ENCODE measurements at regions not wholly inside any gene's neighbourhood (a gene's known extent, or its start where the extent isn't known, plus 50 kb on each side); places are given as distances from the start of the nearest gene placed in this dataset.

DNA sequence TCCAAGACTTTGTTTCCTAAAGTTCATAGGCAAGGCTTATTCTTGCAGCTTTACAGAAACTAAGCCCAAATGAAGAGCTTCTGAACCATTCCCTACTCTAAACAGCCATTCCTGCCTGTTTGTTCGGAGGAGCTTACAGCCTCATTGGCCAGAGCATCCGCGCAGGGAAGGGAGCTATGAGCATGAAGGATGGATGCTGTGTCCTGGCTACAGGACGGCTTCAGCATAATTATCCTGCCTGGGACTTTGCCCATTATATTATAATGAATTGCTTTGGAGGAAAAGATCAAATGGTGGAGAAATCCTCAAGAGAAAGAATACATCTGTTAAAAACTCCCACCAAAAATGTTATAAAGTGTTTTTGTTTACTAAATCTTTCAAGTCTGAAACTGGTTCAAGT lies 378.2 kb upstream of the BTBD3 start:
- no peak for DNase-seq (ENCODE audit: extremely low read depth, low read depth, low spot score)

DNA sequence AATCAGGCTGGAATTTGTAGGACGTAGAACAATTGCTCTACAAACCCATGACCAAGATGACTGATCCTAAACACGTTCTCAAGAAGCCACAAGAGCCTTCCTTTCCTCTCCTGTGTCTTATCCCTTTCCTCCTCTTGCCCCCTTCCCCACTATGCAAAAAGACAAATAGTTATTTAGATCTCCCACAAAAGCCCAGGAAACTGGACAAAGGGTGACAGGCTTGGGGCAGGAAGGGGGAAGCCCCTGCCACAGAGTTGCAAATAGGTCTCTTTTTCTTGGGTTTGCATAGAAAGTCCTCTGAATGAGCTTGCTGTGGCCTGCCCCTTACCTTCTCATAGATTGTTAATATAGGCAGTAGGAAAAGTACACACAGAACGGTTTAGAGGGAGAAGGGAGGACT lies 377.1 kb upstream of the BTBD3 start:
- no peak for DNase-seq (ENCODE audit: extremely low read depth, low read depth, low spot score)

DNA sequence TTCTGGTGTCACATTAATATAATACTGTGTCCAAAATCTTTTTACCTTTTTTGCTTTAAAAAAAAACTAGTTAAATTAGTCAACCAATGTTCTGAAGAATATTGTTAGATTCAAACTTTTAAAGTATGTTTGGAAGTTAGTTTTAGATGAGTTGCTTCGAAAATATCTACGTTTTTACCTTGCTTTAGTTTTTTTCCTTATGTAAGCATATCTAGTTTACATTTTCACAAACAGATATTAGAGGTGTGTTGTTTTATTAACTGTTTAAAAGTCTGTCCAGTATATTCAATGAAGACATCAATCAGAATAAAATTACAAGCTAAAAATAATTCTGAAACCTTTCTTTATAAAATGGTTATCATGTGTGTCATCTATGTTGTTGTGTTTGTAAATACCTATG lies 375.0 kb upstream of the BTBD3 start:
- no peak for DNase-seq (ENCODE audit: extremely low read depth, low read depth, low spot score)

DNA sequence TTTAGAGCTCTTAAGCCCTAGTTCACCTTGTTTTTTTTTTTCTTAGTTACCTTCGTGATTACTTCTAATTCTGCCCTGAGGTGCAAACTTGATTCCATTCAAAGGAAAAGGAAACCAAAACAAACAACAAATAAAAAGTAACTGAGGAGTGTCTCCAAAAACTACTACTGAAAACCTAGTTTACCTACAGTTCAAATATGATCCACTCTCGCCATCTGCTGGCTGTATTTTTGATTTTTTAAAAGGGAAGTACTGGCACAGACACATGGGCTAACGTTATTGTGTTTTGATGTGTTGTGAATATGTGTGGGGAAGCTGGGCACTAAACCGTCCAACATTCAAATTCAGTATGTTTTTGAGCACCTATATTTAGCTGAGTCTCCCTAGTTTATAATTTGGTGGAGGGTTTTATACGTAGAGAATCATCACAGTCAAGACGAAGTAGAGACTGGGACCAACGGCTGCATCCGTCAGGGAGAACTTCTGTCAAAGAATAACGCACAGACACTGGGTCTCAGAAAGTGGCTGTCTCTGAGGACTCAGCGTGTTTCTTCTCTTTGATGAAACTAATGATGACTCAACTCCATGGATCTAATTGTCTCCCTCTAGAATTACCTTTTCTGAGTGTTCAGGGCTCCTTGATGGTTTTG lies 373.5 kb upstream of the BTBD3 start:
- peak; percentile 52 for DNase-seq (ENCODE audit: extremely low read depth, low read depth, low spot score)

DNA sequence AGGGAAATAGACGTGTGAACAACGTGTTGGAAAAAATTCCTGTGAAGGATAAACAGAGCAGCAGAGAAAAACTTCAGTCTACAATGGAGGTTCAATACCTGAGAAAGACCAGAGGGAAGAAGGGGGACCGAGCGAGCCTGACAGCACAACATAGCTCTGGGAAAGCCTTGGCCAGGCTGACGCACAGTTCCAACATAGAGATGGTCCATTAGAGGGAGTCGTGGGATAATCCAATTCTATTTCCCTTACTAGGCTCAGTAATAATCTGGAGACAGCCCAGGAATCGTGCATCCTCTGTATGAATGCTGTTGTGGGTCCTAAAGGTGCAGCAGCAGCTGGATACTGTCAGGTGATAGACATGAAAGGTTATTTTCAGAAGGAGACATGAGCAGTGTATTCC lies 370.8 kb upstream of the BTBD3 start:
- no peak for DNase-seq (ENCODE audit: extremely low read depth, low read depth, low spot score)

DNA sequence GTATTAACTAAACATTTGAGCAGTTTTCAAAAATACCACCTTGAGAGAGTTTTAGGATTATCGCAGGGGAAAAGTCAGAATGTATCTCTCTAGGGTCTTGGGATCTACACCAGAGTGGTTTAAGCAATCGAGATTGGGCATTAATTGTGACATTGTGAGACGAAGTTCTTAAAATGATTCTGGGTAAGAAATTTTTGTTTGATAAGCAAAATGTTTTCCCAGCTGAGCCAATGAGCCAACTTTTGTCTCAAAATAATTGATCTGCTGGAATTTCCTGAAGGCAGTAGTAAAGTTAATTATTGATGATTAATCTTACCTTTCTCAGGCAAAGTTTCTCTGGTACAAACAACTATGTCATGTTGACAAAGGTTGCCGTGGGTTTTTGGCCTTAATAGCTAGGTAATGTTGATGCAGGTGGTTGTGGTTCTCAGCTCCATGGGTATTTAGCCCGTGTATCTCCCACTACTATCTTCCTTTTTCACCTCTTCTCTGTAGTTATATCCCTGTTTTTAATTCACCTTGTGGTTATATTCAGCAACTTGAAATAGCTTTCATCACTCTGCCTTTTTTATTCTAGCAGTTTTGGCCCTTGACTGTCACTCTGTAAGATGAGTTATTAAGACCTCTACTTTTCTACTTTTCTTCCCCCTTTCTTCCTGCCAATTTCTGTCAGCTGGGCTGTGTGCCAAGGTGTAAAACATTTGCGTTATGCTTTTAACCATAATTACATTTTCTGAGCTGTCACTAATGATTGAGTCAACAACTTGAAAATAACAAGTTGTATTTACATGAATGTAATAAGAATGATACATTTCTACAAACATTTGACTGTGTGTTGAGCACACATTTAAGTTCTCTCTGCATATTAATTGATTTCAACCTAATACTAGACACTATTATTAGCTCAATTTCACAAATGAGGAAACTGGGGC lies 368.3 kb upstream of the BTBD3 start:
- no peak for DNase-seq (ENCODE audit: extremely low read depth, low read depth, low spot score)

DNA sequence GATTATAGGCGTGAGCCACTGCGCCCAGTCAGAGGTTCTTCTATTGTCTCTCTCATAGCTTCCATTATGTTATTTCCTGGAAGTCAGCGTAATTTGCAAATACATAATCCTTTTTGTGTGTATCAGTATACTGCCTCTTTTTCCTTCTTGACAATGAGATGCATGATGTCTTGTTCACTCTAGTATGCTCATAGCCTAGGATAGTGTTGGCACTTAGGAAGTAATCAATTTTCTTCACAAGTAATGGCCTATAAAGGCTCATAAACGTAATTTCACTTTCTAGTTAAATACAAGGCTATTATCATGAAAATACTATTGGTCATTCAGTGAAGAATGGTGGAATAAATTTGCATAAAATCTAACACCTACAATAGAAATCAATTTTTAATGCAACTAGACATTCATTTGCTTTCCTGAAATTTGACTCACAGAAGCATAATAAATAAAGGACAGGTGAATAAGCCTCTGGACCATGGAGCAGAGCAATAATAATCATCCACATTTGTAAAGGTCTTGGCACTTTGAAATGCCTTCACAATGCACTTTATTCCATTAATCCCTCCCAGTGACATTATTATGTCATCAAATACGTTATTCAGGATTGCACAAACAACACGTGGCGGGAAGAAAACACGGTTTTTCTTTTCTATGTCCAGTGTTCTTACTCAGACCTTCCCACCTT lies 366.9 kb upstream of the BTBD3 start:
- no peak for DNase-seq (ENCODE audit: extremely low read depth, low read depth, low spot score)

DNA sequence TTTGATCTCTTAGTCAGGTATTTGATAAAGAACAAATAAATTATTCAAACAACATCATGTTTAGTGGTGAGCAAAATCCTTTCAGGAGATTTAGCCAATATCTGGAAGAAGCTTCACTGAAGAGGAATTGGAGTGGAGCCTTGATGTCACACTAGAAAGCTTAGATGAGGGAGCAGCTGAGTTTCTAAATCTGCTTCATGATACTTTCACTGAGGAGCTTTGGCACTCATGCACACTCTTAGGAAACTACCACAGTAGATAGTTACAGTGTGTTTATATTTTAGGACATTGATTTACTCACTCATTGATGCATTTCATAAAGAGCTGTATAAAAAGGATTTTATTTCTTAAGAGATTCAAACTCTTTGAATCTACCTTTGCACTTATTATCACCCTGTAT lies 366.2 kb upstream of the BTBD3 start:
- no peak for DNase-seq (ENCODE audit: extremely low read depth, low read depth, low spot score)

DNA sequence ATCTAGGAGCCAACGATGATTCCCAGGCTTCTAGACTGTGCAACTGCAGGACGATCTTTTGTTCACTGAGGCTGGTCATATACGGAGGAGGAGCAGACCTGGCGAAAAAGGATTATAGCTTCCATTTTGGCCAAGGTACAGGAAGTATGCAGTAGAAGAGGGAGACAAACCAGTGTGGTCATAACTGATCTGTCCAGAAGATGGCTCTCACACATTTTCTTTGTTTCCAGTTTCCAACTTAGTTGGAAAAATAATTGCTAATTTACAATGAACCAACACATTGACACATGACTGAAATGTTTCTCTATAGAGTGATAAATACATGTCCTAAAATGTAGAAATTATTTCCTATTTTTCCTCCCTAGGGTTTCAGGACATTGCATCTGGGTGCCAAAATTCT lies 364.1 kb upstream of the BTBD3 start:
- DNase-seq (ENCODE audit: extremely low read depth, low read depth, low spot score), result no peak

DNA sequence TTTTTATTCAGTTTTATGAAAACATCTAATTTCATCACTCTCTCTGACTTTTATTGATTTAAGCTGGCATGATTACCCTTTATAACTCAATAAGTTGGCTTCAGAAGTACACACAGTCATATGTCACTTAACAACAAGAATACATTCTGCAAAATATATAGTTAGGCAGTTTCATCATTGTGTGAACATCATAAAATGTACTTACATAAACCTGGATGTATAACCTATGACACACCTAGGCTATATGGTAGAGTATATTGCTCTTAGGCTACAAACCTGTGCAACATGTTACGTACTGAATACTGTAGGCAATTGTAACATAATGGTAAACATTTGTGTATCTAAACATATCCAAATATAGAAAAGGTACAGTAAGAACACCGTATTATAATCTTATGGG lies 362.2 kb upstream of the BTBD3 start:
- no peak for DNase-seq (ENCODE audit: extremely low read depth, low read depth, low spot score)

DNA sequence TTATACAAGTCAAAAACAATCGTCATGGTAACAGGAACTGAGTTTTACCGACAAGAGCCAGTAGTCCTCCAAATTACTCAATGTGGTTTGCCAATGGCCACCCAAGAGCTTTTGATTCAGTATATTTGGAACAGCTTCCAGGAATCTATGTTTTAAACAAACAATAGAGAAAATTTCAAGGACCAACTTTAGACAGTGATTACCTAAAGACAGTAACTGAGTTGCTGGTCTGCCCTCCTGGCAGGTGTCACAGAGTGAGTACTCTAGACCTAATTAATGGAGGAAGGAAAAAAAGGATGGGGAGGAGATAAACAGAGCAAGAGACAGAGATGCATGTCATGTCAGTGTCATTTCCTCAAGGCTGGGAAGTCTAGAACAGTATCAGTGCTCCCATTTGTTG lies 361.3 kb upstream of the BTBD3 start:
- no peak for DNase-seq (ENCODE audit: extremely low read depth, low read depth, low spot score)

DNA sequence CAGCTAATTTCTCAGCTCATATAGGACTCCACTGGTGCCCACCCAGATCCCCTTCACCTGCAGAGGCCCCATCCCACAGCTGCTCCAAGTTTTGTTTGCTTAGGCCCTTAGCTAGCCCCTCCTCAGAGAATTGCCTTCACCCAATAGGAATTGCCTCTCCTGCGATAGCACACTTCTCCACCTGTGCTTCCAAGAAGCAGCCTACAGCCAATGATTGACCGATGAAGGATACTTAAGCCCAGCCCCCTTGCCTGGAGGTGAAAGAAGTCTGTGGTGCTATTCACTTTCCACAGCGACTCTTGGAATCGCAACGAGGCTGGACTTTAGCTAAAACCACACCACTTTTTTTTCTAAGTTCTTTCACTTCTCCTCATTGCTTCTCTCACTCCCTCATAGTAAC lies 353.2 kb upstream of the BTBD3 start:
- DNase-seq (ENCODE audit: extremely low read depth, low read depth, low spot score), result no peak

DNA sequence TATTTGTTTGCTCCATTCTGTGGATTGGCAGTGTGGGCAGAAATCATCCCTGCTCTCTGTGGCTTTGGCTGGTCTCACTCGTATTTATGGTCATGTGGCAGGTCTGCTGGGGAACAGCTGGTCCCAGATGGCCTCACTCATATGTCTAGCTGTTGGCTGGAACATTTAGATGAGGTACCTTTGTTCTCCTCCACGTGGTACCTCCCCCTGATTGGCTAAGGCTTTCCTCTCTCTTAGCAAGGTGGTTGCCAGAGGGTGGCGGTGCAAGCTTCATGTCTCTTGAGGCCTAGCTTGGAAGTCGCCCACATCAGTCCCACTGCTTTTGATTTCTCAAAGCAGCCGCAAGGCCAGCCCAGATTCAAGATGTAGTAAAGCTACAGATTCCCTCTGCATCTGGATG lies 348.5 kb upstream of the BTBD3 start:
- no peak for DNase-seq (ENCODE audit: extremely low read depth, low read depth, low spot score)

DNA sequence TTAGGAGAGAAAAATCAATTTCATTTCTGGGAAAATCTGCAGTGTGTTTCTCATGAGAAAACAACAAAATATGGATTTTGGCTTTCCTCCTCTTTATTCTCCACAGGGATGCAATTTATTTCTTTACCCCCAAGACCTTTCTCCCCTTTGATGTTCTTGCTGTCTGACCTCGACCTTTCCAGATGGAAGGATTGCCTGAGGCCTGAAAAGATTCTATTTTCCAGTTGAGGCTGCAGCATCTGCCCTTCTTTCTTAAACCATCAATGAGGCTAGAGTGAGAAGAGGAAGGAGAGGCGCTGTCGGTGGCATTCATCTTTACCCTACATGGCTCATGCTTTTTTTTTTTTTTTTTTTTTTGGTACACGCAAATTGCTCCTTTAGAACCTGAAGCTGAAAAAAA lies 344.2 kb upstream of the BTBD3 start:
- no peak for DNase-seq (ENCODE audit: extremely low read depth, low read depth, low spot score)

DNA sequence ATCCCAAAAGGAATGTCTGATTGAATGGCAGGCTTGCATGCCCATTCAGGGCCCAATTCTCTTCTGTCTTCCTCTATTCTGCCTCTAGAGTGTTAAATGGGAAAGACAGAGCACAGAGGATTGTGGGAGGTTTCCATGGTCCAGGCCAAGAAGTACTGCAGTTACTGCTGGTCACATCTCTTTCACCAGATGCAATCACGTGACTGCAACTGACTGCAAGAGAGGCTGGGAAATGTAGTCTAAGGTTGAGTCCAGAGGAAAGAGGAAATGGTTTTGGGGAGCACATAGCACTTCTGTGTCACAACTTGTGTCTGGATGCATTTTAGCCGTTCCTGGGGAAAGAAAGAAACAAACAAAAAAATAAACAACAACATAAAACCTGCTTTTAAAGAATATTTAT lies 336.4 kb upstream of the BTBD3 start:
- DNase-seq (ENCODE audit: extremely low read depth, low read depth, low spot score), result no peak

DNA sequence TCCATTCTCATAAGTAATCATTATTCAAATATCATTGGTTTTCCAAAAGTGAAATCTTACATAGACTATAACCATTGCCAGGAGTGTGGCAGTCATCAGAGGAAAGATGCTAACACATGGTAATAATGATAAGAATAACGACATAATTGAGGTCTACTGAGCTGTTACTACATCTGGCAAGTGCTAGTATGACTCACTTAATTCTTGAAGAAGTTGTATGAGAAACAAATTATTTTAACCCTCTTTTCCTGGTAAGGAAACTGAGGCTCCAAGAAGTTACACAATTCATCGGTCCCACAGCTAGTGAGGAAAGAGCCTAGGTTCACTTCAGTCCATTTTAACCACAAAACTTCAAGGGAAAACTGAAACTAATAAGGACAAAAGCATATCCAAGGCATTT lies 335.6 kb upstream of the BTBD3 start:
- no peak for DNase-seq (ENCODE audit: extremely low read depth, low read depth, low spot score)

DNA sequence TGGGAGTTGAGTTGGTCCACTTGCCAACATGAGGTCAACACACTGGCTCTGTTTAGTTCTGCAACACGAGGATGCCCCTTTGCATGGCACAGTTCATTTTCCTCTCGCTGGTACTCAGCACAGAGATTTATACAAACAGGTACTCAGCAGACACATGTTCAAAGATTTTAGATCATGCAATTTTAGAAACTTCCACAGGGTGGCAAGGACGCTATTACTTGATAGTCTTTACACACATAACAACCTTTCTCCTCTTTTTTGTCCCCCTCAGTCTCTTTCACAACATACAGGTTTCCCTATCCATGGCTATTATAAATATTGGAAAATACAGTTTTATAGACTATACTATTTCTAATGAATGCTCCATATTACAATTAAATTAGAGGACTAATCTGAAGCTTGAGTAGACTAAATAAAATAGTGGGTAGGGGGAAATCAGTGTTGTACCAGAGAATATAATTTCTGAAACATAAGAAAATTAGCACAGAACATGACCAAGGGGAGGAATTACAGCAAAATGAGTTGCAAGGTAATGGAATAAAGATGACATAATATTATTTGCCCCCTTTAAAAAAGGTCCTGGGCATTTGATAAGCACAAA lies 331.8 kb upstream of the BTBD3 start:
- no peak for DNase-seq (ENCODE audit: extremely low read depth, low read depth, low spot score)

DNA sequence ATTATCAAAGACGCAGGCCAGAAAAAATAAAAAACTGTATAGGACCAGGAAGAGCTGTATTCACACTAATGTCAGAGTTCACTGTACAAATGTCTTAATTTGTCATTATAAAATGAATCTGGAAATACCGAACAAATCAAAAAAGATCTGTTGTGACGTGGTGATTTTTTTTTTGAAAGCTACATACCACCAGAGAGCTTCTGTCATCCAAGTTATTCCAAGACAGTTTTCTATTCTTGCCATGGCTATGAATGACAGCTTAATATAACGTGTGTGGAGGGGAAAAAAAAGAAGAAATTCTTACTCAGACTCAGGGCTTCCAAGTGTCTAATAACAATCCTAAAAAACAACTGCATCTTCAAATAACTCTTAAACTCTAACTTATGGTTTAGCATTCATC lies 328.8 kb upstream of the BTBD3 start:
- no peak for DNase-seq (ENCODE audit: extremely low read depth, low read depth, low spot score)

DNA sequence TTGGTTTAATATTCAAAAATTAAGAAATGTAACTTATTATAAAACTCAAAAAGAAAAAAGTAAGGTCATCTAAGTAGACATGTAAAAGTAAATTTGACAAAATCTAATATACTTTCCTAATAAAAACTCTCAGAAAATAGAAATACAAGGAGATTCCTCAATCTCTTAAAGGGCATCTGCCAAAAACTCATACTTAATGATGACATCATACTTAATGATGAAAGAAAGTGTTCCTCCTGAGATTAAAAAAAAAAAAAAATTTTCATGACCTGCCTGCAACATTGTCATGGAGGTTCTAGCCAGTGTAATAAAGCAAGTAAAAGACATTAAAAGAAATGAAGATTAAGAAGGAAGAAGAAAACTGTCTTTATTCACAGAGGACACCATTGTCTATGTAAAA lies 325.7 kb upstream of the BTBD3 start:
- DNase-seq (ENCODE audit: extremely low read depth, low read depth, low spot score), result no peak

DNA sequence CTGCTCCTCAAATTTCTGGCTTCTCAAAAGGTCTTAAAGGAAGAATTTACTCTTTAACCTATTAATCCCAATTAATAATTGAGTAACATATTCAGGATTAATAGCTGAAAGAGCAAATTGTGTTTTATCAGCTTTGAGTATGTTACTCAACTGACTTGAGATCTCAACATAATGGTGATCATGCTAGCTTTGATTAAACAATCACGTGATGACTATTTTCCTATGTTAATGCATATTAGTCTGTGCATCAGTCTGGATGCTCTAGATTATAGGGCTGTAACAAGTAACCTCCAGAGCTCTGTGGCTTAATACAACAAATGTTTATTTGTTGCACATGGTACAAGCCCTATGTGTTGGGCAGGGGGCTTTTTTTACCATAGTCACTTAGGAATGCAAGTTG lies 313.4 kb upstream of the BTBD3 start:
- DNase-seq (ENCODE audit: extremely low read depth, low read depth, low spot score), result no peak

DNA sequence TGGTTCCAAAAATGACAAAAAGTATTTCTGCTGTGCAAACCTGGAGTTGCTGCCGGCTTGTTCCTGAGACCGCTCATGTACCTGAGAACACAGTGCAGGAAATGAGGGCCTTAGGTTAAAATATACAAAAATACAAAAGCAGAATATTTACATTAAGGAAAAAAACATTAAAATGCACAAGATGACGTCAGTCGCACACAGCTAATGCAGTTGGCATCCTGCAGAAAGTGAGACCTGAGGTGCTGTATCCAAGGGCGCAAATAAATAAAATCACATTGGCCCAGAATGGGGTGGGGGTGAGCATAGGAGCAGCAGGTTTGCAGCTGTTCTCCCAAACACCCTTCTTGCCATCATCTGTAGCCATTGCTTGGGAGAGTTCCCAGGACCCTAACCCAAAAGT lies 310.6 kb upstream of the BTBD3 start:
- DNase-seq (ENCODE audit: extremely low read depth, low read depth, low spot score), result no peak

DNA sequence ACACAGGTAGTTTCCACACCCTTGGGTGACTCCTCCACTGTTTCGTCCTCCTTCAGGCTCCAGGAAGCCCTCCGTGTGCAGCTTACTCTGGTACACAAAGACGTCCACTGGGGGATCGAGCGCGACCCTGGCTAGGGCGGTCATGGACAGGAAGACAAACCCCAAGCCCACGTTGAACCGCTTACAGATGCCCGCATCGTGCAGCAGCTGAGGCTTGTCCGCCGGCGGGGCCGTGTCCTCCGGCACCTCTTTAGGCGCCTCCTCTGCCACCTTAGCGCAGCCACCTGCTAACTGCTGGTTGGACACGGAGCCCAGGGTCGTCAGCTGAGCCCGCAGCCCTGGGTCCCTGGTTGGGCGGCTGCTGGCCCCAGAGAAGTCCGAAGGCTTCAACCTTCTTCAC lies 309.0 kb upstream of the BTBD3 start:
- DNase-seq (ENCODE audit: extremely low read depth, low read depth, low spot score), result no peak
